HG03025 (cell line): ENCODE measurements at regions not wholly inside any gene's neighbourhood (a gene's known extent, or its start where the extent isn't known, plus 50 kb on each side); places are given as distances from the start of the nearest gene placed in this dataset.

Source experiments
- ATAC-seq: cut with Tn5 transposase; IDR thresholded peaks from one replicate; pipeline ENCODE4 v1.9.1; 2021; ENCODE audit warnings: mild to moderate bottlenecking, moderate library complexity; ENCODE audit not compliant: unreplicated experiment, low FRiP score

DNA sequence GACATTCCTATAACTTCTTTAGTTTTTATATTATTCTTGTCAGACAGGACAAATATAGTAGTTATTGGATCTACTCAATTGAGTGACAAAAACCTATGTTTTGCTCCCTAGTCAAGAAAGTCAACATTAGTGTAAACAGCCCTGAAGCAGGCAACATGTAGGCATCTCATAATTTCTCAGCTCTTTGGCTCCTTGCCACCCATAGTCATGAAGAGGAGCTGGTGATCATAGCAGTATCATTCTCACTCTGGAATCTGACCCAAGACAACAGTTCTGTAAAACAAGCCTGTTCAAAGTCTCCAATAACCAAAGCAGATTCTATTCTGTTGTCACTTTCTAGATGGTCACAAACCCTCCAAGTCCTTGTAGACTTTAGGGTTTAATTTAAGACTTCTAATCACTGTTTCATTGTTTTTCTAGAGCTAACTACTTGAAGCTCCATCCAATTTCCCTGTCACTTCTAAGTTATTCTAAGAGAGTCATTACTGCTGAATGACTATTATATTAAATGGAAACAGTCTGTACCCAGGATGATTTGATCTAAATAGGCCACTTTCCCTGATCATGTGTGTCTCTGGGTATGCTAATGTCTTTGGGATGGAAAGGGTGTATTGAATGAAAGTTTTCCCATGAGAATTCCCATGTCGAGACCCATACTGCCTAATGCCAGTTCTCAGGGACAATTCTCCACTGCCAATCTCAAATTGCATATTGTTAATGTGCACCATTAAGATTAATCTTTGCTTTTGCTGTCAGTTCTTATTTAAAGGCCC is 533.3 kb downstream of the ACTL7B start:
- no peak for ATAC-seq

DNA sequence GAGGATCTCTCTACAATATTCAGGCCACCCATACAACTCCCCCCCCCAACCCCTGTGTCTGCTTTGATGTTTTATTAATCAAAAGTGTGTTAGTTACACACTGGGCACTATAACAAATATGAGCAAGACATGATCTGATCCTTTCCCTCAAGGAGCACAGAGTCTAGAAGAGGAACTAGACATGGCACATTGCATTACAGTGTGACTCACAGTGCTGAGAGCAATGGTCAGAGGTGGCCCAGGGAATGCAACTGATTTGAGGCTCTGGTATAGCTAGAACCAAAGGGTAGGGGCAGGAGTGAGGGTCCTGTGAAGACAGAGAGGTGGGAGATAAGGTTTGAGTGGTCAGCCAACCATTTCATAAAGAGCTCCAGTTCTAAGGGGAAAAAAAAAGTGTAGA is 539.2 kb downstream of the ACTL7B start:
- no peak for ATAC-seq

DNA sequence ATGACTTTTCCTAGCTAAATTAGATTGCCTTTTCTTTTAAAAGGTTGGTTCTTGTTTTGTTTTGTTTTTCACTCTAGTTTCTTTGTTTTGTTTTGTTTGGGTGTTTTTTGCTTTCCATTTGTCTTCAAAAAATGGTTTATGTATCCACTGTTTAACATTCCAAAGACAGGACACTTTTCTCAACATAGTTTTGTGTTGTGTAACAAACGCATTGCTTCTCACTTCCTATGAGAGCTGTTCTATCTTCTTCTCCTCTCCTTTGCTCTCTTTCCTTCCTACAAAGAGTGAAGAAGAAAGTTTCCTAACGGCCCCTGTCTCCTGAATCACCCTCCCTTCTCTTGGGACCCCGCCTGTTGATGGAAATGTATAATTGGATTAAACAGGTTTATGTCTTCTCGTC is 539.7 kb downstream of the ACTL7B start:
- ATAC-seq = no peak

DNA sequence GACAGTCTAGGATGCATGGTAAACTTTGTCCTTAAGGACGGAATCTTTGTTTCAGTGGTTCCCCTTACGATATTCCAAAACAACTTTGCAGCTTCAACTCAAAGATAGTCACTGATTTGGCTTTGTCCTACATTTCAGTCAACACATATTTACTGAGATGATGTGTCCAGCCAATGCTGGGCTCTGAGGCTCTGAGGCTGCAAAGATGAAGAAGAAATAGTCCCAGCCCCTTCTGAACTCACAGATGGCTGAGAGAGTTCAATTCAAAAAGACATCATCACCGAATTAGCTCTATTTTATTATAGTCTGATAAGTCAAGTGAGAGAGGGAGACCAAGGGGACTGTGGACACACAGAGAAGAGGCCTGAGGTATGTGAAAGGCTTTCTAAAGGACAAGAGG is 544.0 kb downstream of the ACTL7B start:
- ATAC-seq = no peak

DNA sequence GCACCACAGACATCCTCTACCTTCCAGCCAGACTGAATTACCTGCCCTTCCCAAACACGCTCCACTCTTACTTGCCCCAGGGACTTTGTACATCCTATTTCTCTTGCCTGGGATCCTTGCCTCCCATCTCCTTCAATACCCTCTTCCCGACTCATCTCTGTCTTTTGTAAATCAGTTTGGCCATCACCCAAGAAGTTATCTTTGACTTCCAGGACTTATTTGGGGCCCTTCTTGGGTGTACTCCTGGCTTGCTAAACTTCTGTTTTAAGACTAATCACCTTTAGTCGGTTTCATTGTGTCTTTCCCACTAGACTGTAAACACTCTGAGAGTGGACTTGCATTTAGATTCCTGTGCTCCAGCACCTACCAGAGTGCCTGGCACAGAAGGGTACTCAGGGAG is 545.6 kb downstream of the ACTL7B start:
- ATAC-seq = no peak

DNA sequence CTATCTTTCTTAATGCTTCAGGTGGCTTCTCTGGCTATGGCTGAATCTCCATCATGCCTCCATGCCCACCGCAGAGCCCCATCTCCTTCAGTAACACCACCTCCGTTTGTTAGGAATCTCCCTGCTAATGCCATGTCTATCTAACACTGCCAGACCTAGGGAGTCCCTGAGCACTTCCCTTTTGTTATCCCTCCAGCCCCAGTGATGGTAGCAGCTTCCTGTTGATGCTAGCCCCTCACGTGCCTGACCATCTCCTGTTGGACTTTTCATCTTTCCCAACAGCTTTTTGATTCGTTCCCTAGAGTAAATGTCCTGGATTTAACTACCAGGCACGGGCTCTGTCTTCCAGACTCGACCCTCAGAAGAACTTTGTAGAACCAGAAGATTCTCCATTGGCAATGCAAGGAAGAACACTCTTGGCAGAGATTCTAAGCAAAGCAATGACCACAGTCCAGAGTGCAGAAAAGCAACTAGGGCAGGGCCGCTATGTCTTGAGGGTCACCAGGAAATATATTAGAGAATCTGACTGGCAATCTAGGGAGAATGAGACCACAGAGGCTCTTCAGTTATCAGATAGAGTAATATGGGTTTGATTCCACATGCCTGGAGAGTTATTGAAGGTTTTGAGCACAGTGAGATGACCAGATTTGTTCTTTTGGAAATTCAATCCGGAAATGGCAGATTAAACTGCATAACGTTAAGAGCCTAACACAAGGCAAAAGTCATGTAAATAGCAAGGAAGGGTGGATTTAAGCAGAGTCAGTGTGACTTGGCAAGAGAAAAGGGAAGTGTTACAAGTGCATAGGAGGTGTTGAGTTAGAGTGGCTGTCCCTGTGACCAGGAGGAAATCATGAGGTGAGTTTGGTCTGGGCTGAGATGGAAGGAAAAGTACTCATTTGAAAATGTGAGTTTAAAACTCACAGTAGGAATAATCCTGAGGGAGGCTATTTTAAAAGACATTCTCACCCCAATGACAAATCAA is 555.2 kb downstream of the ACTL7B start:
- no peak for ATAC-seq

DNA sequence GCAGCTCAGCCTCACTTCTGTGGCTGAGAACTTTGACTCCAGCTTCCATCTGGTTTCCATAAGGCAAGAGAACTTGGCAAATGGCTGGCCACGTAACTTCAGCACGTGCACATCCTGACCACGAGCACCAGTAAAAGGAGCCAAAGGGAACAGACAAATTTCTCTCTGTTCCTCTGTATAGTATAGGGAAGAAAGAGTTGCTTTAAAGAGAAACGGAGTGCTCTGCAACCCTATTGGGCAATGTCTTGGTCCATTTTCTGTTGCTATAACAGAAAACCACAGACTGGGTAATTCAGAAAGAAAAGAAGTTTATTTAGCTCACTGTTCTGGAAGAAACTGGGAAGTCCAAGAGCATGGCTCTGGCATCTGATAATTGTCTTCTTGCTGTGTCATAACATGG is 558.7 kb downstream of the ACTL7B start:
- no peak for ATAC-seq

DNA sequence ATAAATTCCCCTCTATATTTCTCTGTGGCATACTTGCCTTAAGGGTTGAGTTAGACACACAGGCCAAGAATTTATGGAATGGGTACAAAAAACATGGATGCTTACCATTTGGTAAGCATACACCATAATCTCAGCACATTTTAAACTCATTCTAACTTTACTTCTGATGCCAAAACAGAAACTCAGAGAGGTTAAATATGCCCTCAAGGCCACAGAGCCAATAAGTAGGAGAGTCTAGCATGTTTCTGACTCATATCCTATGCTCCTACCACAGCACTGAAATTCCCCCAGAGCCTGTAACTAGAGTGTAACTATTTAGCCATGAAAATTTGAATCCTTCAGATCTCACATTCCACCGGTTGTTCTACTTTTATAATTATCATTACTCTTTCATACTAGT is 559.7 kb downstream of the ACTL7B start:
- ATAC-seq = no peak

DNA sequence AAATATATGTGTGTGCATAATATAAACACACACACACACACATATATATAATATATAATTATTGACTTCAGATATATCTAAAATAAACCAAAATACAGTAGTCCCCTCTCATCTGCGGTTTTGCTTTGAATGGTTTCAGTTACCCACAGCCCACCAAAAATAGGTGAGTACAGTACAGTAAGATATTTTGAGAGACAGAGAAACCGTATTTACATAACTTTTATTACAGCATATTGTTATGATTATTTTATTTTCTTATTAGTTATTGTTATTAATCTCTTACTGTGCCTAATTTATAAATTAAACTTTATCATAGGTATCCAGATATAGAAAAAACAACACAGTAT is 564.2 kb downstream of the ACTL7B start:
- ATAC-seq = no peak

DNA sequence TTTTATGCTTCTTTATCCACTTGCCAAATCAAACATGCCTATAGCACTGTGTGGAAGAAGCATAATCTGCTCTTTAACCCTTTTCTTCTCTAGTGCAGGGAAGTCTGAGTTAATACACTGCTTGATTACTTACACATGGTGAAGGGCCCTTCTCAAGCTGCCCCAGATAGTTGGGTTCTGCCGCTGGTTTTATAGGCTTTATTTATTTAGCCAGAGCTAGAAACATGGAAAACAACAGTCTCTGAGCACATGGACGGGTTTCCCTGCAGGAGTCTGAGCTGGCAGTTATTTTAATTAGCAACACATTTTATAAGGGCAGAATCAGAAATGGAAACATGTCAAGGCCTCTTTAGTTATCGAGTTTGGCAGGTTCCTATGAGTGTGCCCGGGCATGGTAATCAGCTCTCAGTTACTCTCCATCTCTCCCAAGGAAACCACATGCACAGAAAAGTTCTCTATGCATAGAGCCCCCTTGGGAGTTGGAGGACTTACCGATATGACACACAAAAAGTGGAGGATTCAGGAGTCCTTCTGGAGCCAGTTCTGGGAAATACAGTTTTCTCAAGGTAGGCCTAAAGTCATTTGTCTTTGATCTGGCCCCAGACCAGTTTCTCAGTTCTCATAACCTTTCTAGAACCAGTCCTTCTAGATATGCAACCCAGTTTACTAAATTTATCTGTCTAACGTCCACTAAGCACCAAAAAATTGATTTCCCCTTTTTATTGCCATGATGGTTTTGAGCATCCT is 564.8 kb downstream of the ACTL7B start:
- ATAC-seq = no peak

DNA sequence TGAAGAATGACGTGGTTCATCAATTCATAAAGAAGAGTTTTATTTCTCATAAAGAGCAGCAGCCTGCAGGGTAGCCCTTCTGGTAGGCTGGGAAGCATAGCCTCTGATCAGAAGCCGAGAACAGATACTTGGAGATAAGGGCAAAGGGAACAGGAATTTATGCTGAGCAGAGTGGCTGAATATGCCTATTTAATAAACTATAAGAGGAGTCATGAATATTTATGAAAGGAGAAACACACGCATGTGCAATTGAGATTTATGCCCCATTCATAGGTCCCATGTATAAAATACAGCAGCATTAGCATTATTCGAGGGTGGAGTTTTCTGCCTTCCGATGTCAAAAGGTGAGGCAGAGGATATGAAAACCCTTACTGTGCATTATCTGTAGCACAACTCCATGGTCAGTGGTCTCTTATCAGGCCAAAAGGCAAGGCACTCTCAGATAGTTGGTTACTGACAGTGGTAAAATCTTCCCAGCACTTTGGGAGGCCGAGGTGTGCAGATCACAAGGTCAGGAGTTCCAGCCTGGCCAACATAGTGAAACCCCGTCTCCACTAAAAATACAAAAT is 569.1 kb downstream of the ACTL7B start:
- ATAC-seq = no peak

DNA sequence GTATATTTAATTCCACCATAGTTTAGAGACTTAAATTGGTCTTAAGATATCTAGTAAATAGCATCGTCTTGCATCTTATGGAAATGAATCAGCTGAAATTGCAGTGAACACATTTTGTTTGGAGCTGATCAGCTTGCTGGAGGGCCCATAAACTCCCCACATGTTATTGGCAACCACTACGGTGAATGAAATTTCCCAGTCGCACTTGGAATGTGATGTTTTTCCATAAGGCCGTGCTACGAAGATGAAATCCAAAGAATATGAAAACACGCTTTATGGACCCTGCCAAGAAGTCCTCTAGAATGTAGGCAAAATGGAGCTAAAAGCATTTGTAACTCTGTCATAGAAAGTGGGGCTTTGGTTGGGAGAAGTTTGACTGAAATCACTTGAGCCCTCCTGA is 572.1 kb downstream of the ACTL7B start:
- ATAC-seq = no peak

DNA sequence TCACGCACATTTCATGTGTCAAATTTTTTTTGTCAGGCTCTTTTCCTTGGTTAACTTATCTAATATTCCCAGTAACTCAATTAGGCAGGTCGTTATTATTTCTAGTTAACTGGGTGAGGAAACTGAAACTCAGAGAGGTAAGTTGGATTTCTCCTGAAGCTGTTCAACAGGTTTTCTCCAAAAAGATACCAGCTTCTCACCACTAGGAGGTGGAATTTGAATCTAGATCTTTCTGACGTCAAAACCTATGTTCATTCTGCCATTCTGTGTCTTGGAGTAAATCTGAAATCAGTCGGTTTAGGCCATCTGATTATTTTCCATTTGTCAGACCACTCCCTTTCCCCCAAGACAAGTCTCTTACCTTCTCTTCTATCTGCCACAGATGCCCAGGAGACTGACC is 572.9 kb downstream of the ACTL7B start:
- ATAC-seq = no peak

DNA sequence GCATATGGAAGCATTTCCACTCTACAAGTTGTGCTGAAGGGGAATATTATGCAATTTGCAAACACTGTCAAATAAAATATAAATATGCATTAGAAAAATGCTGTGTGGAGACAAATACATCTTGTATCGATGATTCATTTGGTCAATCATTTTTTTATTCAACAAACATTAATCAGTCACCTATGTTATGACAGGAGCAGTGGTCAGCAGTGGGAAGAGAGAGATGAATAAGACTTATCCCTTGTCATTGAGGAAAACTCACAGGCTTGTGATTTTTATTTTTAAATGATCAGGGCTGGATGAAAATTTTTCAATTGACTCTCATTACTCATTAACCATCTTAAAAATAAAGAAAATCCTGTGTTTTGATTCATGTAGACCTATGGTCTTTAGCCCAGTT is 574.1 kb downstream of the ACTL7B start:
- no peak for ATAC-seq

DNA sequence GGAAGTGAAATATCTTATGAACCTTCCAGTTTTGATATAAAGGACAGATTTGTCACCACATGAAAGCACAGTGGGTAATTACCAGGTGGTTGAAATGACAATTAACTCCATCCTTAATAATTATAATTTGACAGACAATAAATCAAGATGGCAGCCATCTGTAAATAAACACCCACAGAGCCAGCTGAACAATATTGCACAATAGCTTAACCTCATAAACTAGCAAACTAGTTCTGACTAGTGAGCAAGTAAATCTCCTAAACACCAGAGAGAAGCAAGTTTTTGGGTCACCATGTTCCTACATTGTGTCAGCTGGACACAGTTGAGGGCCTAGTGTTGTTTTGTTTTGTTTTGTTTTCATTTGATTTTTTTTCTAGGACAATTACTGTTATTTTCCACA is 577.4 kb downstream of the ACTL7B start:
- ATAC-seq = no peak

DNA sequence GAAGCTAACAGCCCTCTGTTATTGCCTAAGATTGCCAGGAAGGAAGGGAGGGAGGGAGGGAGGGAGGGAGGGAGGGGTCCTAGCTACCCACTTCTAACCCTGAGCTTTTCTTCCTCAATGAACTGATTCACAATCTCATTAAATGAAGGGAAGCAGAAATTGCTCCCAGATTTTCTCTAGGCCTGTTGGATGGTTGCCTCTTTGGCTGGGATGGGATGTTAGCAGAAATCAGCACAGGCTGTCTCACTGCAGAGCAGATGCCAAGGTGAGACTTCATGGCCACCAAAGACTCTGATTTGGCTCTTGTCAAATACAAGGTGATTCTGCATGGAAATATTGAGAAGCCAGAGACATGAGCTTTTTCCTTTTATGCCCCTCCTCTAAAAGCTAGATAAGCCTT is 578.6 kb downstream of the ACTL7B start:
- no peak for ATAC-seq

DNA sequence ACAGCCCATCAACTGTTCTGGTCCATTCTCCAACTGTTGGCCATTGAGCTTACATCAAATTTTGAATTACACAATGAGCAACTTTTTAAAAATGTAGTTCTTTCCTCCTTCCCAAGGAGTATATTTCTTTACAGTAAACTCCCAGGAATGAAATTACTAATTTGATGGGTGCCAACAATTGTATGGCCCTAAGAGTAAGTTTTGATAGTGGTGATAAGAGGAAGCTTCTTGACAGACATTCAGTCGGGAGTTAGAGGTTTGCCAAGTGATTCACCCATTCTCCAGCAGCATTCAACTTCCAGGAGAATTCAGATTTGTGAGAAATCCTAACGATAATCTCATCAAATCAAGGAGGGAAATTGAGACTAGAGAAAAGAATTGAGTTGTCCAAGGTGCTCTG is 579.9 kb downstream of the ACTL7B start:
- no peak for ATAC-seq

DNA sequence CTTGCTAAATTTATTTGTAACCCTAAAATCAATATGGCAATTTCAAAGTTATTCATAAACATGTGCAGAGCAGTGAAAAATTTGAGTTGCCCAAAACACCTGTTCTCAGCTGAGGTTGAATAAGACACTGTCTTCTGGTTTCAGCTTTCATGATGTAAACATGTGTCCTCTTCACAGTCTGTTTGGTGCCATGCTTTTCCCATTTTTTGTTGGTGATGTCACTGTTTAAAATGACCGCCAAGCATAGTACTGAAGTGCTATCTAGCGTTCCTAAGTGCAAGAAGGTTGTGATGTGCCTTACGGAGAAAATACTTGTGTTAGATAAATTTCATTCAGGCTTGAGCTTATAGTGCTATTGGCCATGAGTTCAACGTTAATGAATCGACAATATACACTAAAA is 580.8 kb downstream of the ACTL7B start:
- ATAC-seq = no peak

DNA sequence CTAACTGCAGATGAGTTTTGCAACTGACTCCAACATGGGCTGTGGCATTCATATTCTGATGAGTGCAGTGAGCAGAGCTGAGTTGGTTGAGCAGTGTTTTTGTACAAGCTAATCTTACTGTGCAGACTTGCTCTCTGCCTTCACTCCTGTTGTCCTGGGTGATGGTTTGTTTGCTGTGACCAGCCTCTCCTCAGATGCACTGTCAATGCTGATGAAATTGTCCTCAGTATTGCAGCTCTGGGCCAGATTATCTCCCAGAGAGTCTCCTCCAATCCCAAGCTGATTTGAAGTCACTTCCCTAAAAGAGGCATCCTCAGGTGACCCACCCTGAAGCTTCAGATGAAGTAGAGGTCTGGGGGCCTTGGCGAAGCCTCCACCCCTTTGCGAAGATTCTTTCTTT is 581.8 kb downstream of the ACTL7B start:
- ATAC-seq = no peak

DNA sequence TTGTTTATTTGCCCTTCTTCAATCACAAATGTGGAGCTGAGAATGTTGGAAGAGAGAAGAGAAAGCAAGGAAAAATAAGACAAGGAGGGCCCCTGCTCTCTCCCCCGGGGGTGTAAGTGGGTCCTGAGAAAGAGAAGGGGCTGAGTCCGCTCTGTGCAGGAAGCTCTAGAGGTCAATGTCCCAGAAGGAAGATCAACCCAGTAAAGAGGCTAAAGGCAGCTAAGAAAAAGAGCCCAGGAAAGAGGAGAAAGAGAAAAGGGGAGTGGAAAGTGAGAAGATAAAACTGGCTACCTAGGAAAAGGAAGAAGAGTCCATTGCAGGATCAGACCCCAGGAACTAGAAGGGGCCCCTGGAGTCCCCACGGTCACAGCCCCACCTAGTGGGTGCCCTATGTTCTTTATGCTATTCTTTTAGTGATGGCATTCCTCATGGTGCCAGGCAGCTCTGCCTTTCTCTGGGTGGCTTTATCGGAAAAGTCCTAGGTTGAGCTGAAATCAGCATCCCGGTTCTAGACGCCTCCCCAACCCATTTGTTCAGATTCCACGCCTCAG is 583.4 kb downstream of the ACTL7B start:
- ATAC-seq = no peak
